ENCODE measurements at regions not wholly inside any gene's neighbourhood (a gene's known extent, or its start where the extent isn't known, plus 50 kb on each side); places are given as distances from the start of the nearest gene placed in this dataset.
"Not testable (repeated sequence)": the region's sequence is repeated elsewhere in the genome, so short reads cannot be mapped to it uniquely, and the experiment has no call there.

- intact Hi-C loops (cut with DNase I): no loop called here
- ATAC-seq (no peak), DNase-seq (ENCODE audit: missing footprints) (no peak)
Observed at GRCh38 chr12:38016602-38017001, 300.0 kb upstream of the ALG10B start.

GRCh38 chr12:38025916-38026315 lies 290.7 kb upstream of the ALG10B start:
- intact Hi-C loops (cut with DNase I): no loop called here
- ATAC-seq: no peak

GRCh38 chr12:38053113-38053512 lies 263.5 kb upstream of the ALG10B start:
- DNase-seq (ENCODE audit: missing footprints): no peak
- ATAC-seq: no peak
- intact Hi-C loops (cut with DNase I): no loop called here

More at GRCh38 chr12:38025916-38026315, 290.7 kb upstream of the ALG10B start:
- DNase-seq (ENCODE audit: missing footprints): no peak

GRCh38 chr12:38053655-38054464 lies 262.7 kb upstream of the ALG10B start:
- ATAC-seq: no peak
- peak; percentile 64 for DNase-seq (ENCODE audit: missing footprints)
- intact Hi-C loops (cut with DNase I): no loop called here

- intact Hi-C loops (cut with DNase I): no loop called here
- peak; percentile 37 for DNase-seq (ENCODE audit: missing footprints)
- no peak for ATAC-seq
Observed at GRCh38 chr12:38056701-38057689, 259.6 kb upstream of the ALG10B start.

GRCh38 chr12:38099686-38100085 lies 216.9 kb upstream of the ALG10B start:
- ATAC-seq: no peak

GRCh38 chr12:38101753-38102152 lies 214.8 kb upstream of the ALG10B start:
- ATAC-seq (no peak), DNase-seq (ENCODE audit: missing footprints) (no peak)
- intact Hi-C loops (cut with DNase I): no loop called here

More at GRCh38 chr12:38099686-38100085, 216.9 kb upstream of the ALG10B start:
- intact Hi-C loops (cut with DNase I): no loop called here
- DNase-seq (ENCODE audit: missing footprints): no peak

GRCh38 chr12:38102197-38102596 lies 214.4 kb upstream of the ALG10B start:
- ATAC-seq (no peak), DNase-seq (ENCODE audit: missing footprints) (no peak)
- intact Hi-C loops (cut with DNase I): no loop called here

GRCh38 chr12:38110026-38110699 lies 206.4 kb upstream of the ALG10B start:
- DNase-seq (ENCODE audit: missing footprints) (no peak), ATAC-seq (no peak)
- intact Hi-C loops (cut with DNase I): no loop called here

- intact Hi-C loops (cut with DNase I): no loop called here
- DNase-seq (ENCODE audit: missing footprints) (no peak), ATAC-seq (no peak)
Observed at GRCh38 chr12:38113991-38114390, 202.6 kb upstream of the ALG10B start.

- intact Hi-C loops (cut with DNase I): no loop called here
- ATAC-seq (no peak), DNase-seq (ENCODE audit: missing footprints) (no peak)
Observed at GRCh38 chr12:38116968-38117367, 199.6 kb upstream of the ALG10B start.

- no peak for ATAC-seq
- DNase-seq (ENCODE audit: missing footprints): no peak
- intact Hi-C loops (cut with DNase I): no loop called here
Observed at GRCh38 chr12:38118632-38119031, 197.9 kb upstream of the ALG10B start.

- DNase-seq (ENCODE audit: missing footprints): no peak
- intact Hi-C loops (cut with DNase I): no loop called here
- no peak for ATAC-seq
Observed at GRCh38 chr12:38120438-38120837, 196.1 kb upstream of the ALG10B start.

- DNase-seq (ENCODE audit: missing footprints); ATAC-seq; intact Hi-C loops (cut with DNase I): not testable (repeated sequence)
Observed at GRCh38 chr12:38123028-38123427, 193.5 kb upstream of the ALG10B start.

- intact Hi-C loops (cut with DNase I): no loop called here
- DNase-seq (ENCODE audit: missing footprints) (no peak), ATAC-seq (no peak)
Observed at GRCh38 chr12:38123566-38124246, 192.9 kb upstream of the ALG10B start.

- ATAC-seq (no peak), DNase-seq (ENCODE audit: missing footprints) (no peak)
- intact Hi-C loops (cut with DNase I): no loop called here
Observed at GRCh38 chr12:38124247-38125012, 192.1 kb upstream of the ALG10B start.

- ATAC-seq (no peak), DNase-seq (ENCODE audit: missing footprints) (no peak)
- intact Hi-C loops (cut with DNase I): no loop called here
Observed at GRCh38 chr12:38132139-38132538, 184.4 kb upstream of the ALG10B start.

- intact Hi-C loops (cut with DNase I): no loop called here
- ATAC-seq: no peak
- DNase-seq (ENCODE audit: missing footprints): no peak
Observed at GRCh38 chr12:38137287-38137686, 179.3 kb upstream of the ALG10B start.
